ENCODE measurements at regions not wholly inside any gene's neighbourhood (a gene's known extent, or its start where the extent isn't known, plus 50 kb on each side); places are given as distances from the start of the nearest gene placed in this dataset.

GRCh38 chr12:93957168-93957567 is 191.2 kb upstream of the PLXNC1 start:
- no peak for TF ChIP-seq CTCF (IDR thresholded peaks at IDR 0.05; ENCODE audit: low read length, missing control alignments)
- no peak for DNase-seq (ENCODE audit: low read depth)
- no peak overlapping the region for H3K4me3 ChIP-seq (replicated peaks; ENCODE audit: low read depth, low read length)

GRCh38 chr12:93957870-93958269 is 190.5 kb upstream of the PLXNC1 start:
- H3K4me3 ChIP-seq (replicated peaks; ENCODE audit: low read depth, low read length): no peak overlapping the region
- no peak for DNase-seq (ENCODE audit: low read depth)
- no peak for TF ChIP-seq CTCF (IDR thresholded peaks at IDR 0.05; ENCODE audit: low read length, missing control alignments)

- no peak for DNase-seq (ENCODE audit: low read depth)
- TF ChIP-seq CTCF (IDR thresholded peaks at IDR 0.05; ENCODE audit: low read length, missing control alignments): no peak
- no peak overlapping the region for H3K4me3 ChIP-seq (replicated peaks; ENCODE audit: low read depth, low read length)
These were observed 188.7 kb upstream of the PLXNC1 start for GRCh38 chr12:93959657-93960056.

- DNase-seq (ENCODE audit: low read depth): no peak
- no peak overlapping the region for H3K4me3 ChIP-seq (replicated peaks; ENCODE audit: low read depth, low read length)
- no peak for TF ChIP-seq CTCF (IDR thresholded peaks at IDR 0.05; ENCODE audit: low read length, missing control alignments)
These were observed 187.9 kb upstream of the PLXNC1 start for GRCh38 chr12:93960521-93960920.

GRCh38 chr12:93962336-93962735 is 186.0 kb upstream of the PLXNC1 start:
- DNase-seq (ENCODE audit: low read depth): no peak
- no peak overlapping the region for H3K4me3 ChIP-seq (replicated peaks; ENCODE audit: low read depth, low read length)
- no peak for TF ChIP-seq CTCF (IDR thresholded peaks at IDR 0.05; ENCODE audit: low read length, missing control alignments)

GRCh38 chr12:93964936-93965335 is 183.4 kb upstream of the PLXNC1 start:
- no peak for TF ChIP-seq CTCF (IDR thresholded peaks at IDR 0.05; ENCODE audit: low read length, missing control alignments)
- H3K4me3 ChIP-seq (replicated peaks; ENCODE audit: low read depth, low read length): no peak overlapping the region
- DNase-seq (ENCODE audit: low read depth): no peak

GRCh38 chr12:93966516-93967133 is 181.8 kb upstream of the PLXNC1 start:
- TF ChIP-seq CTCF (IDR thresholded peaks at IDR 0.05; ENCODE audit: low read length, missing control alignments): no peak
- no peak overlapping the region for H3K4me3 ChIP-seq (replicated peaks; ENCODE audit: low read depth, low read length)
- no peak for DNase-seq (ENCODE audit: low read depth)
